DND-41 (cell line): ENCODE measurements at regions not wholly inside any gene's neighbourhood (a gene's known extent, or its start where the extent isn't known, plus 50 kb on each side); places are given as distances from the start of the nearest gene placed in this dataset.

Experiments used
- CTCF ChIP-seq: IDR thresholded peaks from 2 replicates; pipeline ENCODE4 v1.5.1; 2012; ENCODE audit warnings: borderline replicate concordance, low read length, moderate library complexity, mild to moderate bottlenecking; ENCODE audit not compliant: poor library complexity, severe bottlenecking; ENCODE audit errors: extremely low read depth
- EZH2 ChIP-seq: IDR thresholded peaks from 3 replicates; pipeline ENCODE4 v1.6.1; 2012; ENCODE audit warnings: borderline replicate concordance, low read depth, mild to moderate bottlenecking, moderate library complexity, low read length, inconsistent platforms; ENCODE audit not compliant: severe bottlenecking

- TF ChIP-seq EZH2 (no peak), CTCF (no peak)
Measured at GRCh38 chr1:228900886-228901392, 165.7 kb downstream of the RHOU start.
